GM23248 (cell line): ENCODE measurements at regions not wholly inside any gene's neighbourhood (a gene's known extent, or its start where the extent isn't known, plus 50 kb on each side); places are given as distances from the start of the nearest gene placed in this dataset.

Source experiments
- DNase-seq: peaks from one replicate; pipeline ENCODE4 v3.0.0-alpha.2; 2015
- H2AFZ ChIP-seq: fragments of 200-600 bp; sonication (generic); 2 replicates; pipeline ENCODE4 v1.6.1; 2016; ENCODE audit warnings: antibody characterized with exemption
- H3F3A ChIP-seq: fragments of 200-600 bp; sonication (generic); 2 replicates; pipeline ENCODE4 v1.6.1; 2016; ENCODE audit warnings: mild to moderate bottlenecking, antibody characterized with exemption, mixed run types; ENCODE audit not compliant: insufficient read depth
- H3K27ac ChIP-seq: fragments of 200-600 bp; sonication (generic); 2 replicates; pipeline ENCODE4 v1.5.1; 2016; ENCODE audit warnings: mild to moderate bottlenecking
- H3K27me3 ChIP-seq: fragments of 200-600 bp; sonication (generic); replicated peaks from 2 replicates; pipeline ENCODE4 v1.6.1; 2016; ENCODE audit warnings: mild to moderate bottlenecking; ENCODE audit not compliant: insufficient read depth
- H3K36me3 ChIP-seq: fragments of 200-600 bp; sonication (generic); 2 replicates; pipeline ENCODE4 v1.6.1; 2016; ENCODE audit warnings: low read depth, mild to moderate bottlenecking
- H3K4me1 ChIP-seq: fragments of 200-600 bp; sonication (generic); 2 replicates; pipeline ENCODE4 v1.6.1; 2016; ENCODE audit warnings: mild to moderate bottlenecking; ENCODE audit not compliant: insufficient read depth
- H3K4me2 ChIP-seq: fragments of 200-600 bp; sonication (generic); one replicate; pipeline ENCODE4 v1.6.1; 2016; ENCODE audit warnings: mild to moderate bottlenecking; ENCODE audit not compliant: unreplicated experiment
- H3K4me3 ChIP-seq: fragments of 200-600 bp; sonication (generic); 2 replicates; pipeline ENCODE4 v1.5.1; 2016; ENCODE audit warnings: mild to moderate bottlenecking
- H3K79me2 ChIP-seq: fragments of 200-600 bp; sonication (generic); 2 replicates; pipeline ENCODE4 v1.6.1; 2016; ENCODE audit warnings: mild to moderate bottlenecking; ENCODE audit not compliant: insufficient read depth
- H3K9ac ChIP-seq: fragments of 200-600 bp; sonication (generic); 2 replicates; pipeline ENCODE4 v1.6.1; 2016; ENCODE audit warnings: mild to moderate bottlenecking
- H3K9me2 ChIP-seq: fragments of 200-600 bp; sonication (generic); 2 replicates; pipeline ENCODE4 v1.6.1; 2016; ENCODE audit warnings: mixed run types, mild to moderate bottlenecking, moderate library complexity; ENCODE audit not compliant: insufficient read depth
- H3K9me3 ChIP-seq: fragments of 200-600 bp; sonication (generic); one replicate; pipeline ENCODE4 v1.6.1; 2017; ENCODE audit warnings: low read depth
- H4K20me1 ChIP-seq: fragments of 200-600 bp; sonication (generic); 2 replicates; pipeline ENCODE4 v1.6.0; 2016; ENCODE audit not compliant: insufficient read depth
- EZH2 ChIP-seq: fragments of 200-600 bp; sonication (generic); IDR thresholded peaks from 2 replicates; pipeline ENCODE4 v1.6.1; 2018; ENCODE audit warnings: antibody characterized with exemption, mild to moderate bottlenecking; ENCODE audit not compliant: insufficient read depth, poor library complexity, severe bottlenecking
- EZH2phosphoT487 ChIP-seq: fragments of 200-600 bp; sonication (generic); IDR thresholded peaks from 2 replicates; pipeline ENCODE4 v1.6.1; 2018; ENCODE audit warnings: antibody characterized with exemption, moderate library complexity, mild to moderate bottlenecking, low read depth; ENCODE audit not compliant: insufficient read depth
- WGBS, 2 experiments: methylation state at CpG; one replicate each; pipeline ENCODE4 v1.1.6; 2015 to 2017; ENCODE audit warnings: low lambda C conversion rate in 2 of 2, low coverage in 1 of 2; ENCODE audit errors: missing lambda C conversion rate in 2 of 2; 5-methylcytosine and 5-hydroxymethylcytosine counted together
- in situ Hi-C: fragments of 300-500 bp; cut with MboI; formaldehyde crosslinking; loops from 2 replicates; pipeline ENCODE4 v1.15.0; 2020

- Histone ChIP-seq H3K79me2 (no peaks in the 10 kb centered on the region), H3K9me2 (no peaks in the 10 kb centered on the region), H3K4me2 (no peak overlapping the region), H4K20me1 (no peaks in the 10 kb centered on the region), H3K27ac (no peak overlapping the region), H3K36me3 (no peaks in the 10 kb centered on the region), H3K4me1 (no peaks in the 10 kb centered on the region), H3K27me3 (no peaks in the 10 kb centered on the region), H3K9me3 (no peaks in the 10 kb centered on the region), H3K9ac (no peak overlapping the region), H3K4me3 (no peak overlapping the region), H2AFZ (no peak overlapping the region), H3F3A (no peaks in the 10 kb centered on the region)
- in situ Hi-C loops, result no loop called here
- DNase-seq, result no peak
- WGBS, 2 experiments, result 86 to 87% methylated on average over 2 of the region's 2 CpGs
- no peak for TF ChIP-seq EZH2phosphoT487
- TF ChIP-seq EZH2, result no peak
Observed at GRCh38 chr3:16784973-16785372, 99.8 kb upstream of the PLCL2 start.

- H3F3A ChIP-seq, result no peaks in the 10 kb centered on the region
- TF ChIP-seq EZH2 (no peak), EZH2phosphoT487 (no peak)
- 66 to 76% methylated on average over 1 of the region's 1 CpG for WGBS, 2 experiments
Observed at GRCh38 chr3:16785465-16785864, 99.3 kb upstream of the PLCL2 start.

GRCh38 chr3:16788440-16789056 lies 96.2 kb upstream of the PLCL2 start:
- Histone ChIP-seq H3K79me2 (no peaks in the 10 kb centered on the region), H2AFZ (no peak overlapping the region), H3K4me1 (no peaks in the 10 kb centered on the region), H3K27ac (no peak overlapping the region), H3F3A (no peaks in the 10 kb centered on the region), H3K4me2 (no peak overlapping the region), H3K9ac (no peak overlapping the region), H4K20me1 (no peaks in the 10 kb centered on the region), H3K36me3 (no peaks in the 10 kb centered on the region), H3K27me3 (no peaks in the 10 kb centered on the region), H3K9me3 (no peaks in the 10 kb centered on the region), H3K4me3 (no peak overlapping the region), H3K9me2 (no peaks in the 10 kb centered on the region)
- DNase-seq, result no peak
- in situ Hi-C loops, result no loop called here
- no peak for TF ChIP-seq EZH2phosphoT487
- no peak for TF ChIP-seq EZH2
- whole genome bisulfite sequencing, 2 experiments, result 79 to 87% methylated on average over 6 of the region's 6 CpGs

More at GRCh38 chr3:16785465-16785864, 99.3 kb upstream of the PLCL2 start:
- no peaks in the 10 kb centered on the region for H3K4me1 ChIP-seq
- no peak overlapping the region for H2AFZ ChIP-seq
- no peaks in the 10 kb centered on the region for H3K9me3 ChIP-seq
- DNase-seq, result no peak
- H3K4me3 ChIP-seq, result no peak overlapping the region
- H3K36me3 ChIP-seq, result no peaks in the 10 kb centered on the region
- no peak overlapping the region for H3K27ac ChIP-seq
- no peaks in the 10 kb centered on the region for H3K9me2 ChIP-seq
- H3K79me2 ChIP-seq, result no peaks in the 10 kb centered on the region
- H3K4me2 ChIP-seq, result no peak overlapping the region
- in situ Hi-C loops, result no loop called here
- H4K20me1 ChIP-seq, result no peaks in the 10 kb centered on the region
- no peaks in the 10 kb centered on the region for H3K27me3 ChIP-seq
- H3K9ac ChIP-seq, result no peak overlapping the region

- in situ Hi-C loops, result no loop called here
- Histone ChIP-seq H3K36me3 (no peaks in the 10 kb centered on the region), H3K27ac (no peak overlapping the region), H3K4me1 (no peaks in the 10 kb centered on the region), H3K27me3 (no peaks in the 10 kb centered on the region), H2AFZ (no peak overlapping the region), H3K4me3 (no peak overlapping the region), H3F3A (no peaks in the 10 kb centered on the region), H3K9ac (no peak overlapping the region), H3K9me2 (no peaks in the 10 kb centered on the region), H3K9me3 (no peaks in the 10 kb centered on the region), H3K4me2 (no peak overlapping the region), H4K20me1 (no peaks in the 10 kb centered on the region), H3K79me2 (no peaks in the 10 kb centered on the region)
- TF ChIP-seq EZH2phosphoT487 (no peak), EZH2 (no peak)
- 88 to 89% methylated on average over 3 of the region's 3 CpGs for WGBS, 2 experiments
- no peak for DNase-seq
Observed at GRCh38 chr3:16789344-16790120, 95.2 kb upstream of the PLCL2 start.
